ENCODE measurements at regions not wholly inside any gene's neighbourhood (a gene's known extent, or its start where the extent isn't known, plus 50 kb on each side); places are given as distances from the start of the nearest gene placed in this dataset.

DNA sequence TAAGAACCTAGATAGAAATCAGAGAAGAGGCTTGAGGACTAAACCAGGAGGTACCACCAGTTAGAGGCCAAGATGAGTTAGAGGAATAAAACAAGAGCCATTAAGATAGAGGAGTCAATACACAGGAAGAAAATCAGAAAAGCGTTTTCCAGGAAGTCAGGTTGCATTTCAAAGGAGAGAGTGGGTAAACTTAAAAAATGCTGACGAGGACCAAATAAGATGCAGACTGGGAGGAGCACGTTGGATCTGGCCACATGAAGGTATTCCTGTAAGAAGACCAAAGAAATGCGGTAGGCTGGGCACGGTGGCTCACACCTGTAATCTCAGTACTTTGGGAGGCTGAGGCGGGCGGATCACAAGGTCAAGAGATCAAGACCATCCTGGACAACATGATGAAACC, 533.1 kb upstream of the TENM3 start:
- DNase-seq, result no peak
- H3K27ac ChIP-seq, result no peak overlapping the region
- intact Hi-C loops (cut with DNase I), result no loop called here
- 91 to 94% methylated on average over 7 of the region's 7 CpGs for WGBS, 2 donors
- no peaks in the 10 kb centered on the region for H3K27me3 ChIP-seq
- H3K36me3 ChIP-seq, result no peaks in the 10 kb centered on the region
- H3K4me3 ChIP-seq (replicated peaks in 1 of 3), result no peak overlapping the region
- TF ChIP-seq, protein P1, sequence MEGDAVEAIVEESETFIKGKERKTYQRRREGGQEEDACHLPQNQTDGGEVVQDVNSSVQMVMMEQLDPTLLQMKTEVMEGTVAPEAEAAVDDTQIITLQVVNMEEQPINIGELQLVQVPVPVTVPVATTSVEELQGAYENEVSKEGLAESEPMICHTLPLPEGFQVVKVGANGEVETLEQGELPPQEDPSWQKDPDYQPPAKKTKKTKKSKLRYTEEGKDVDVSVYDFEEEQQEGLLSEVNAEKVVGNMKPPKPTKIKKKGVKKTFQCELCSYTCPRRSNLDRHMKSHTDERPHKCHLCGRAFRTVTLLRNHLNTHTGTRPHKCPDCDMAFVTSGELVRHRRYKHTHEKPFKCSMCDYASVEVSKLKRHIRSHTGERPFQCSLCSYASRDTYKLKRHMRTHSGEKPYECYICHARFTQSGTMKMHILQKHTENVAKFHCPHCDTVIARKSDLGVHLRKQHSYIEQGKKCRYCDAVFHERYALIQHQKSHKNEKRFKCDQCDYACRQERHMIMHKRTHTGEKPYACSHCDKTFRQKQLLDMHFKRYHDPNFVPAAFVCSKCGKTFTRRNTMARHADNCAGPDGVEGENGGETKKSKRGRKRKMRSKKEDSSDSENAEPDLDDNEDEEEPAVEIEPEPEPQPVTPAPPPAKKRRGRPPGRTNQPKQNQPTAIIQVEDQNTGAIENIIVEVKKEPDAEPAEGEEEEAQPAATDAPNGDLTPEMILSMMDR (IDR thresholded peaks at IDR 0.05), result no peak
- no peak for TF ChIP-seq POLR2A (IDR thresholded peaks at IDR 0.05)
- no peaks in the 10 kb centered on the region for H3K9me3 ChIP-seq
- H3K4me1 ChIP-seq, result no peaks in the 10 kb centered on the region

DNA sequence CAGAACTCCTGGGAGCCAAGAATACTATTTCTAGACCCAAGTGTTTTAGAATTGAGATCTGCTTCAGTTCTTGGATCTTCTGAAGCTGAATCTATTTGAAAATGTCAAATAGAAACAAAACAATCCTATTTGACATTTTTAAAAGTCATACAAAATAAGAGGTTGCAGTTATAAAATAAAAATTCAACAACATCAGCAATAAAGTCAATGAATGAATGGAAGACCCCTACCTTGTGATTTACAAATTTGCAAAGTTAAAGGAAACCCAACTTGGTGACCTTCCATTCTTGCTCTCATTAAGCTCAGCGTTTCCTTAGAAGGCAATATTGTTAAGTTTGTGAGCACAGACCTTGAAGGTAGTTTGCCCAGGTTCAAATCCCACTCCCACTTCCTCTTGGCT, 531.8 kb upstream of the TENM3 start:
- H3K9me3 ChIP-seq, result no peaks in the 10 kb centered on the region
- WGBS, 2 donors, result 76 to 78% methylated on average over 1 of the region's 1 CpG
- H3K27ac ChIP-seq, result no peak overlapping the region
- no peak for TF ChIP-seq POLR2A (IDR thresholded peaks at IDR 0.05)
- TF ChIP-seq, protein P1 (IDR thresholded peaks at IDR 0.05), result no peak
- no peak overlapping the region for H3K4me3 ChIP-seq (replicated peaks in 1 of 3)
- no peaks in the 10 kb centered on the region for H3K4me1 ChIP-seq
- no peaks in the 10 kb centered on the region for H3K27me3 ChIP-seq
- no peak for DNase-seq
- H3K36me3 ChIP-seq, result no peaks in the 10 kb centered on the region
- intact Hi-C loops (cut with DNase I), result no loop called here

DNA sequence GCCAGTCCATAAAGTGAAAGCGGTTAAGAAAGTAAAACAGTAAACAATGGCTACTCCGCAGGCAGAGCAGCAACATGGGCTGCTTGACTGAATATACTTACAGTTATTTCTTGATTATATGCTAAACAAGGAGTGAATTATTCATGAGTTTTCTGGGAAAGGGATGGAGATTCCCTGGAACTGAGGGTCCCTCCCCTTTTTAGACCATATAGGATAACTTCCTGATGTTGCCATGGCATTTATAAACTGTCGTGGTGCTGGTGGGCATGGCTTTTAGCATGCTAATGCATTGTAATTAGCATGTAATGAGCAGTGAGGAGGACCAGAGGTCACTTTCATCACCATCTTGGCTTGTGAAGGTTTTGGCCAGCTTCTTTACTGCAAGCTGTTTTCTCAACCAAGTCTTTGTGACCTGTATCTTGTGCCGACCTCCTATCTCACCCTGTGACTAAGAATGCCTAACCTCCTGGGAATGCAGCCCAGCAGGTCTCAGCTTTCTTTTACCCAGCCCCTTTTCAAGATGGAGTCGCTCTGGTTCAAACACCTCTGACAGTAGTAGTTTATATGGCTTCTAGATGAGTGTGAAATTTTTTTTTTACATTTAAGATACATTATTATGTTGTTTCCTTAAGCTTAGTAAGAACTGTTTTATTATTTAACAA, 514.8 kb upstream of the TENM3 start:
- DNase-seq, result no peak
- H3K27ac ChIP-seq, result no peak overlapping the region
- no peaks in the 10 kb centered on the region for H3K27me3 ChIP-seq
- H3K4me1 ChIP-seq, result no peaks in the 10 kb centered on the region
- TF ChIP-seq, protein P1 (IDR thresholded peaks at IDR 0.05), result no peak
- TF ChIP-seq POLR2A (IDR thresholded peaks at IDR 0.05), result no peak
- intact Hi-C loops (cut with DNase I), result no loop called here
- no peaks in the 10 kb centered on the region for H3K9me3 ChIP-seq
- WGBS, 2 donors, result 62 to 67% methylated on average over 5 of the region's 5 CpGs
- no peak overlapping the region for H3K4me3 ChIP-seq (replicated peaks in 1 of 3)
- H3K36me3 ChIP-seq, result no peaks in the 10 kb centered on the region

DNA sequence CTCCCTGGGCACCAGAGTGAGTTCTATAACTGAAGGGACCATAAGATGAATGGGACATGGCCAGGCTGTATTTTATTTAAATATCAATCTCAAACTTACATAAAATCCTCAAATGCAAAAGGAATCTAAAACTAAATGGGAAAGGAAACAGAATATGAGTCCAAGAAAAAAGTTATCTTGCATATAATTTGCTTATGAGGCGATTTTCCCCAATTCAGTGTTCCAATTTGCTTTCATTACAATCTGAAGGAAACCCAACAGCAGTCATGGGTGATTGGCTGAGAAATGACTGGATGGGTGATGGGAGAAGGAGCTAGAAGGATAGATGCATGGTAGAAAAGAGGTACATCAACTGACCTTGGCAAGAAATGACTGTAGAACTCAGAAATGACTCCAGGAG, 511.3 kb upstream of the TENM3 start:
- no peaks in the 10 kb centered on the region for H3K27me3 ChIP-seq
- TF ChIP-seq POLR2A (IDR thresholded peaks at IDR 0.05), result no peak
- TF ChIP-seq, protein P1 (IDR thresholded peaks at IDR 0.05), result no peak
- no peak for DNase-seq
- WGBS, 2 donors, result 83 to 88% methylated on average over 1 of the region's 1 CpG
- no peak overlapping the region for H3K4me3 ChIP-seq (replicated peaks in 1 of 3)
- intact Hi-C loops (cut with DNase I), result no loop called here
- H3K4me1 ChIP-seq, result no peaks in the 10 kb centered on the region
- no peaks in the 10 kb centered on the region for H3K9me3 ChIP-seq
- H3K27ac ChIP-seq, result no peak overlapping the region
- no peaks in the 10 kb centered on the region for H3K36me3 ChIP-seq

DNA sequence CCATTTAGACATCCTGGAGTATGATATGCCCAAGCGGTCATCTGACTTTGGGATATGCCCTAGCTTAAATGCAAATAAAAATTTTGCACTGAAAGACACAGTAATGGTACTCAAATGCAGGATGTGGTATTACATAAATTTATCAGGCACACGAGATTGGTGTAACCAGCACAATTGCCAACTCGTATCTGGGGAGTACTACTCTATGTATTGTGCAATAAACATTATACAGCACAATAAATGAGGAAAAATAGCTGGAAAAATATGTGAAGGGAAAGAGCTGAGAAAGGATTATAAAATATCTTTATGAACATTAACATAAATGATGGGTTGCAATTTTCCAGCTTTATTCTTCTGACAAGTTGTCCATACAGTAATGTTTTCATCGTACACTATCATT, 505.5 kb upstream of the TENM3 start:
- TF ChIP-seq, protein P1 (IDR thresholded peaks at IDR 0.05), result no peak
- TF ChIP-seq POLR2A (IDR thresholded peaks at IDR 0.05), result no peak
- no peaks in the 10 kb centered on the region for H3K36me3 ChIP-seq
- intact Hi-C loops (cut with DNase I), result no loop called here
- no peaks in the 10 kb centered on the region for H3K4me1 ChIP-seq
- 85 to 88% methylated on average over 4 of the region's 4 CpGs for WGBS, 2 donors
- no peaks in the 10 kb centered on the region for H3K9me3 ChIP-seq
- no peaks in the 10 kb centered on the region for H3K27me3 ChIP-seq
- no peak for DNase-seq
- no peak overlapping the region for H3K4me3 ChIP-seq (replicated peaks in 1 of 3)
- H3K27ac ChIP-seq, result no peak overlapping the region
